HUES48 (cell line): ENCODE measurements at regions not wholly inside any gene's neighbourhood (a gene's known extent, or its start where the extent isn't known, plus 50 kb on each side); places are given as distances from the start of the nearest gene placed in this dataset.
"Not testable (repeated sequence)": the region's sequence is repeated elsewhere in the genome, so short reads cannot be mapped to it uniquely, and the experiment has no call there.

Source experiments
- H3K27ac ChIP-seq: one replicate; pipeline ENCODE4 v1.7.0; 2013; ENCODE audit warnings: low read depth, low read length, inconsistent platforms
- H3K27me3 ChIP-seq: 2 replicates; pipeline ENCODE4 v1.6.1; 2013; ENCODE audit warnings: mild to moderate bottlenecking, low read length; ENCODE audit not compliant: control insufficient read depth, insufficient read depth
- H3K36me3 ChIP-seq: 2 replicates; pipeline ENCODE4 v1.6.1; 2013; ENCODE audit warnings: low read length; ENCODE audit not compliant: control insufficient read depth, insufficient read depth
- H3K4me1 ChIP-seq: 2 replicates; pipeline ENCODE4 v1.6.1; 2013; ENCODE audit warnings: mild to moderate bottlenecking, low read length; ENCODE audit not compliant: control insufficient read depth, insufficient read depth
- H3K4me3 ChIP-seq: 2 replicates; pipeline ENCODE4 v1.5.1; 2013; ENCODE audit warnings: mild to moderate bottlenecking, low read depth, low read length
- H3K9ac ChIP-seq: 2 replicates; pipeline ENCODE4 v1.6.1; 2013; ENCODE audit warnings: mild to moderate bottlenecking, low read depth, low read length, moderate library complexity
- H3K9me3 ChIP-seq: 2 replicates; pipeline ENCODE4 v1.6.1; 2013; ENCODE audit warnings: low read length; ENCODE audit not compliant: control insufficient read depth, insufficient read depth

- Histone ChIP-seq H3K36me3 (no peaks in the 10 kb centered on the region), H3K27me3 (no peaks in the 10 kb centered on the region), H3K9me3 (no peaks in the 10 kb centered on the region), H3K4me1 (no peaks in the 10 kb centered on the region; the same call in 1 of the 2 replicates), H3K27ac (no peak overlapping the region), H3K9ac (no peak overlapping the region), H3K4me3 (no peak overlapping the region)
Observed at GRCh38 chr2:239734436-239735005, 290.6 kb downstream of the NDUFA10 start.

DNA sequence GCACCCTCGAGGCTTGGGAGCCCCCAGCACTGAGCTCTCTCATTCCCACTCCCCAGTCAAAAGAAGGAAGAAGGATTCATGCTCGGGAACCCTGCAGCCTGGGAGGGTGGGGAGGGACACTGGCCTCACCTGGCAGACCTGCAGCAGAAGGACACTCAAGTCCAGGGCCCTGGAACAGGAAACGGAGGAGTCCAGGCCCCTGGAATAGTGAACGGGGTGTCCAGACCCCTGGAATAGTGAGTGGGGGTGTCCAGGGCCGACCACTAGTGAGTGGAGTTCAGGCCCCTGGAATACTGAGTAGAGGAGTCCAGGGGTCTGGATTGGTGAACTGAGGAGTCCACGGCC, 292.5 kb downstream of the NDUFA10 start:
- no peak overlapping the region for H3K4me3 ChIP-seq
- H3K4me1 ChIP-seq = no peaks in the 10 kb centered on the region; the same call in 1 of the 2 replicates
- H3K9me3 ChIP-seq = no peaks in the 10 kb centered on the region
- no peak overlapping the region for H3K27ac ChIP-seq
- no peaks in the 10 kb centered on the region for H3K27me3 ChIP-seq
- H3K9ac ChIP-seq = no peak overlapping the region
- no peaks in the 10 kb centered on the region for H3K36me3 ChIP-seq

- Histone ChIP-seq H3K4me1 (no peaks in the 10 kb centered on the region; the same call in 1 of the 2 replicates), H3K27ac (no peak overlapping the region), H3K9ac (no peak overlapping the region), H3K9me3 (no peaks in the 10 kb centered on the region), H3K36me3 (no peaks in the 10 kb centered on the region), H3K27me3 (no peaks in the 10 kb centered on the region), H3K4me3 (no peak overlapping the region)
Observed at GRCh38 chr2:239731998-239732665, 293.0 kb downstream of the NDUFA10 start.

GRCh38 chr2:239731422-239731821, 293.7 kb downstream of the NDUFA10 start:
- Histone ChIP-seq H3K27me3 (no peaks in the 10 kb centered on the region), H3K9ac (no peak overlapping the region), H3K27ac (no peak overlapping the region), H3K36me3 (no peaks in the 10 kb centered on the region), H3K4me1 (no peaks in the 10 kb centered on the region; the same call in 1 of the 2 replicates), H3K4me3 (no peak overlapping the region), H3K9me3 (no peaks in the 10 kb centered on the region)

DNA sequence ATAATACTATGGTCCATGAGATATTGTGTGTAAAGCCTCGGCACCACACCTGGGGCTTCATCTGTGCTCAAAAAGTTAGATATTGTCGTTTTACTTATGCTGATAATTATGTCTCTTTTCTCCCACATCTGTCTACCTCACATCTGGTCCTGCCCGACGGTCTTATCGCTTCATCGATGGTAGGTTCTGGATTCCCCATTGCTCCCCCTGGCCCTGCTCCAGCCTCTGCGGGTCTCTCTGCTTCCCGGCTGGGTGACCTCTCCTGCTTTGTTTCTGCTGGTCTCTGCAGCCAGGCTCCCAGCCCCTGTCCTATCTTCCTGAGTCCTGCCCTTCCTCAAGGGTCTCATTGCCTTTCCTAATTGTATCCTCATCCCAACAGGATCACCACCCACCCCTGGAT, 294.2 kb downstream of the NDUFA10 start:
- no peaks in the 10 kb centered on the region; the same call in 1 of the 2 replicates for H3K4me1 ChIP-seq
- H3K36me3 ChIP-seq = no peaks in the 10 kb centered on the region
- H3K4me3 ChIP-seq = no peak overlapping the region
- H3K9me3 ChIP-seq = no peaks in the 10 kb centered on the region
- no peak overlapping the region for H3K9ac ChIP-seq
- no peak overlapping the region for H3K27ac ChIP-seq
- no peaks in the 10 kb centered on the region for H3K27me3 ChIP-seq

DNA sequence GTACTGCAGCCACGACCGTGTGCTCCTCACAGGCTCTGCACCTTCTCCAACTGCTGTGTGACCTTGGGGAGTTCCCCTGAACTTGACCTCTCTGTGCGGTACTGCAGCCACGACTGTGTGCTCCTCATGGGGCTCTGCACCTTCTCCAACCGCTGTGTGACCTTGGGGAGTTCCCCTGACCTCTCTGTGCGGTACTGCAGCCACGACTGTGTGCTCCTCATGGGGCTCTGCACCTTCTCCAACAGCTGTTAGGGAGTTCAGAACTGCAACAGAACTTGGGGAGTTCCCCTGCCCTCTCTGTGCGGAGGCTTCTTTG, 294.6 kb downstream of the NDUFA10 start:
- H3K9ac ChIP-seq, H3K27ac ChIP-seq, H3K9me3 ChIP-seq, H3K4me1 ChIP-seq, H3K27me3 ChIP-seq, H3K4me3 ChIP-seq, H3K36me3 ChIP-seq: not testable (repeated sequence)

DNA sequence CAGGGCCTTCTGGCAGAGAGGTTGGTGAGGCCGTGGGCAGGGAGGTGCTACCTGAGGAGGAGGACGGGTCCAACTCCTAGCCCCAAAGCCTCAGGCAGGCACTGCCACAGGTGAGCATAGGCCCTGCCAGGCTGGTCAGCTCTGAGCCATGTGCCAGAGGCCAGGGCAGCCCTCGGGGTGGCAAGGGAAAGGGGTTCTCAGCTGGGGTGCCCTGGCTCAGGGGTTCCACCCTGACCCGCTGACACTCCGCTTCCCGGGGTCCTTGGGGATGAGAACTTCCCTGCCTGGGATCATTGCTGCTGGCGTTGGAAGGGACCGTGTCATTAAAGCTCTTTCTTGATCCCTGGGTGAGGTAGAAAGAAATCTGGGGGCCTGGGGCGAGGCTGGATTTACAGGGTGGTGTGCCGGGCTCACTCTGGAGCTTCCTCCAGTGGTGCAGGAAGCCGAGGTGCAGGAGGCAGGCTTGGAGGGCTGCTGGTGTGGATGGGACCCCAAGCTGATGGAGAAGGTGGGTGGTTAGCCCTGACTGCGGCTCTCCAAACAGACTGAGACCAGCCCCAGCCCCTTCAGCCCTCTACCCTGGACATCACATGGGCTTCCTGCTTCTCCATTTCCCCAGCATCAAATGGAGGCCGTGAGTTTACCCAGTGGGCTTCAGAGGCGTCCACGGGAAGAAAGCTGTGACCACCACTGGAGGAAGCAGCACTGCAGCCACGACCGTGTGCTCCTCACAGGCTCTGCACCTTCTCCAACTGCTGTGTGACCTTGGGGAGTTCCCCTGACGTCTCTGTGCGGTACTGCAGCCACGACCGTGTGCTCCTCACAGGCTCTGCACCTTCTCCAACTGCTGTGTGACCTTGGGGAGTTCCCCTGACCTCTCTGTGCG, 295.2 kb downstream of the NDUFA10 start:
- no peaks in the 10 kb centered on the region for H3K9me3 ChIP-seq
- H3K4me1 ChIP-seq = no peaks in the 10 kb centered on the region; the same call in 1 of the 2 replicates
- H3K27ac ChIP-seq = no peak overlapping the region
- no peak overlapping the region for H3K9ac ChIP-seq
- no peaks in the 10 kb centered on the region for H3K36me3 ChIP-seq
- H3K4me3 ChIP-seq = no peak overlapping the region
- no peaks in the 10 kb centered on the region for H3K27me3 ChIP-seq

- H3K9me3 ChIP-seq = no peaks in the 10 kb centered on the region
- H3K36me3 ChIP-seq = no peaks in the 10 kb centered on the region
- no peaks in the 10 kb centered on the region for H3K27me3 ChIP-seq
Observed at GRCh38 chr2:239729151-239729550, 296.0 kb downstream of the NDUFA10 start.

DNA sequence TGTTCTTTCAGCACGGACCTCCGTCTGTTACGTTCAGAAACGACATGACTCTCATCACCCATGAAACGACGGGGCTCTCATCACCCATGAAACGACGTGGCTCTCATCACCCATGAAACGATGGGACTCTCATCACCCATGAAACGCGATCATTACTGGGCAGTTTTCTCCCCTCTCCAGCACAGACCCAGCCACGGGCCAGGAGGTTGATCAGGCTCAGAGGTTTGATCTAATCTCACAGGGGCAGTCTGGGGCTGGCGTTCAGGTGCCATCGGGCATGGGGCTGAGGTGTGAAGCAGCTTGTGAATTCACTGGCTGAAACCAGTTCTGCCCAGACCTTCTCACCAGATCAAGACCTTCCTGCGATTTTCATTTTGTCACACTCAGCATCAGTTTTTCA, 296.4 kb downstream of the NDUFA10 start:
- Histone ChIP-seq H3K9me3 (no peaks in the 10 kb centered on the region), H3K36me3 (no peaks in the 10 kb centered on the region), H3K9ac (no peak overlapping the region), H3K4me1 (no peaks in the 10 kb centered on the region), H3K27me3 (no peaks in the 10 kb centered on the region), H3K27ac (no peak overlapping the region), H3K4me3 (no peak overlapping the region)

More at GRCh38 chr2:239729151-239729550, 296.0 kb downstream of the NDUFA10 start:
- no peak overlapping the region for H3K9ac ChIP-seq
- H3K4me1 ChIP-seq = no peaks in the 10 kb centered on the region
- no peak overlapping the region for H3K4me3 ChIP-seq
- no peak overlapping the region for H3K27ac ChIP-seq

DNA sequence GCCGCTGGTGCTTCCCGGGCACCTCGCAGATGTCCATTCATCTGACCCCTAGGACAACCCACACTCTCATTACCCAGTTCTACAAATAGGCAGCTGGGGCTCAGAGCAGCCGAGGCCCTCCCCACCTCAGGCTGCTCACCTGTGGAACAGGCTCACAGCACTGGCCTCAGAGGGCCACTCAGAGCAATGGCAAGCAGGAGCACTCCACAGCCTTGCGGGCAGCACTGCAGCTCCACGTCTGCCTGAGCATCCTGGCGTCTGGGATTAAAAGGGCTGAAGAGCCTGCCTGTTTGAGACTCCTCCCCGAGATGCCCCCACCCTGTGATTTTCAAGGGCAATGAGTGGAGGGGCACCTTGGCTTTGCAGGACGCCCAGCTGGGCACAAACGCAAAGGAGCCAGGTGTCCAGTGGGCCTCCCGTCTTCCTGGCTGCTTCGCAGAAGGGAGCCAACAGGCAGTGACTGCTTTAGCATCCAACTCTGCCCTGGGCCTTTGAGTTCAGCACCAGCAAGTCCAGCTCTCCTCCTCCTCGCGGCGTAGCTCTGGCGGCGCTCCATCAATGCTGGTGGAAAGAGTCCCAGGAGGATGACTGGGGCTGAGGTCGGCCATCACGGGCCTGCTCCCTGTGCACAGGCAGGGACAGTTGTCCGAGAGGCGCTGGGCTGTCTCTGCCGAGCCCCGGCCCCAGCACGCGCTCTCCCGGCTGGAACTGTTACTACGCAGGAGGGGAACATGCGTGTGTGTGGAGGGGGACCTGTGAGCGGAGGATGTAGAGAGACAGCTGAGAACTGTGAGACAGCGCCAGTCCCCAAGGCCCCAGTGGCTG, 297.2 kb downstream of the NDUFA10 start:
- no peak overlapping the region for H3K9ac ChIP-seq
- H3K36me3 ChIP-seq = no peaks in the 10 kb centered on the region
- H3K27me3 ChIP-seq = no peaks in the 10 kb centered on the region
- no peaks in the 10 kb centered on the region for H3K4me1 ChIP-seq
- H3K9me3 ChIP-seq = no peaks in the 10 kb centered on the region
- H3K4me3 ChIP-seq = no peak overlapping the region
- no peak overlapping the region for H3K27ac ChIP-seq
